HCT116 (cell line): ENCODE measurements at regions not wholly inside any gene's neighbourhood (a gene's known extent, or its start where the extent isn't known, plus 50 kb on each side); places are given as distances from the start of the nearest gene placed in this dataset.

ENCODE experiments used
- ATAC-seq: fragments of 200-7000 bp; cut with Tn5 transposase; 2 replicates; pipeline ENCODE4 v1.9.1; 2020; ENCODE audit warnings: mild to moderate bottlenecking, moderate library complexity
- BruUV-seq: library from RNA; stranded (reverse); fragments of 400-500 nt; replicated peaks from 2 replicates; lab custom pipeline; 2021; lab: Mats Ljungman, UMichigan
- CTCF ChIA-PET: fragments of 300-600 bp; sonication (Branson Sonifier 250); formaldehyde crosslinking; loops from one replicate; lab custom pipeline; 2021; ENCODE audit warnings: antibody characterized with exemption; lab: Charles Lee
- POLR2A ChIA-PET: fragments of 300-600, 350-600 bp; sonication (Branson Sonifier 250); formaldehyde crosslinking; loops from one replicate; lab custom pipeline; 2021; ENCODE audit warnings: antibody characterized with exemption; lab: Charles Lee
- RAD21 ChIA-PET, 2 experiments: fragments of 300-600 bp; sonication (Branson Sonifier 250); formaldehyde crosslinking; loops; one replicate each; lab custom pipeline; 2023; ENCODE audit warnings: low total read pairs in 2 of 2; ENCODE audit not compliant: uncharacterized antibody in 2 of 2, unreplicated experiment in 2 of 2, low non-redundant PET in 1 of 2; lab: Charles Lee
- DNase-seq: peaks from one replicate; pipeline ENCODE4 v3.0.0-alpha.2; 2010; ENCODE audit warnings: low read depth, low spot score
- H2AFZ ChIP-seq: fragments of 200-600 bp; shearing (Covaris generic), sonication (generic); 2 replicates; pipeline ENCODE4 v1.6.1; 2017; ENCODE audit warnings: low read depth, mixed run types, mixed read lengths, antibody characterized with exemption, low read length; ENCODE audit not compliant: poor library complexity, severe bottlenecking
- H3K27ac ChIP-seq: 2 replicates; pipeline ENCODE4 v1.5.1; 2012; ENCODE audit warnings: low read depth, low read length
- H3K27me3 ChIP-seq: fragments of 200-600 bp; sonication (generic); 2 replicates; pipeline ENCODE4 v1.6.1; 2016; ENCODE audit warnings: mixed run types, low read length, mixed read lengths; ENCODE audit not compliant: insufficient read depth
- H3K36me3 ChIP-seq, 2 experiments: fragments of 200-500 bp in 1 of 2; fragments of 200-600 bp in 1 of 2; sonication (Bioruptor generic) in 1 of 2; sonication (generic) in 1 of 2; 2 replicates each; pipeline versions ENCODE4 v1.5.1 to v1.6.1; 2014 to 2016; ENCODE audit warnings: low read length in 2 of 2, inconsistent platforms in 1 of 2, mixed read lengths in 1 of 2, mixed run types in 1 of 2; ENCODE audit not compliant: insufficient read depth in 2 of 2, control insufficient read depth in 1 of 2
- H3K4me1 ChIP-seq, 2 experiments: fragments of 200-600 bp in 1 of 2; sonication (generic) in 1 of 2; 2 replicates each; pipeline versions ENCODE4 v1.5.1 to v1.6.1; 2012 to 2017; ENCODE audit warnings: low read length in 2 of 2, inconsistent platforms in 1 of 2, mild to moderate bottlenecking in 1 of 2, mixed read lengths in 1 of 2, mixed run types in 1 of 2, moderate library complexity in 1 of 2; ENCODE audit not compliant: insufficient read depth in 2 of 2, control insufficient read depth in 1 of 2
- H3K4me2 ChIP-seq: fragments of 200-600 bp; sonication (generic); 2 replicates; pipeline ENCODE4 v1.6.1; 2017; ENCODE audit warnings: mixed run types, low read length, mixed read lengths
- H3K4me3 ChIP-seq, 2 experiments: fragments of 200-600 bp in 1 of 2; sonication (generic) in 1 of 2; replicated peaks in 1 of 2; 2 replicates each; pipeline ENCODE4 v1.5.1; 2011 to 2016; ENCODE audit warnings: low read length in 2 of 2, control low read depth in 1 of 2, low read depth in 1 of 2, mild to moderate bottlenecking in 1 of 2, mixed read lengths in 1 of 2, mixed run types in 1 of 2
- H3K79me2 ChIP-seq: fragments of 200-600 bp; sonication (generic); 2 replicates; pipeline ENCODE4 v1.6.1; 2017; ENCODE audit warnings: mild to moderate bottlenecking, mixed run types, low read length, moderate library complexity, mixed read lengths; ENCODE audit not compliant: insufficient read depth
- H3K9ac ChIP-seq: fragments of 200-600 bp; sonication (generic); 2 replicates; pipeline ENCODE4 v1.6.1; 2016; ENCODE audit warnings: low read length, mixed read lengths
- H3K9me2 ChIP-seq: fragments of 200-600 bp; sonication (generic), shearing (Covaris generic); 2 replicates; pipeline ENCODE4 v1.6.1; 2017; ENCODE audit warnings: mixed run types, mild to moderate bottlenecking, moderate library complexity; ENCODE audit not compliant: insufficient read depth
- H3K9me3 ChIP-seq, 2 experiments: fragments of 200-500 bp in 1 of 2; fragments of 200-600 bp in 1 of 2; sonication (Bioruptor generic) in 1 of 2; sonication (generic) in 1 of 2; 2 replicates each; pipeline ENCODE4 v1.6.1; 2014 to 2017; ENCODE audit warnings: low read length in 2 of 2, mixed read lengths in 2 of 2, inconsistent platforms in 1 of 2, low read depth in 1 of 2, mild to moderate bottlenecking in 1 of 2, mixed run types in 1 of 2, moderate library complexity in 1 of 2; ENCODE audit not compliant: control insufficient read depth in 1 of 2, insufficient read depth in 1 of 2
- H4K20me1 ChIP-seq: fragments of 200-600 bp; sonication (generic), shearing (Covaris generic); 2 replicates; pipeline ENCODE4 v1.6.1; 2017; ENCODE audit warnings: mixed run types, mild to moderate bottlenecking, moderate library complexity; ENCODE audit not compliant: insufficient read depth
- ATF3 ChIP-seq: IDR thresholded peaks from 2 replicates; pipeline ENCODE4 v1.6.1; 2012
- CEBPB ChIP-seq: IDR thresholded peaks from 2 replicates; pipeline ENCODE4 v1.6.1; 2012; ENCODE audit warnings: low read depth
- CTCF ChIP-seq, 3 experiments: fragments of 200-600 bp in 1 of 3; sonication (generic) in 1 of 3; IDR thresholded peaks in 2 of 3; conservative IDR thresholded peaks in 1 of 3; 2 replicates each; pipeline ENCODE4 v1.5.1; 2012 to 2017; ENCODE audit warnings: low read depth in 2 of 3, low read length in 2 of 3, antibody characterized with exemption in 1 of 3, borderline replicate concordance in 1 of 3, control low read depth in 1 of 3, mild to moderate bottlenecking in 1 of 3, mixed read lengths in 1 of 3, mixed run types in 1 of 3, moderate library complexity in 1 of 3; ENCODE audit not compliant: insufficient read depth in 1 of 3
- EGR1 ChIP-seq: IDR thresholded peaks from 2 replicates; pipeline ENCODE4 v1.6.1; 2012; ENCODE audit warnings: low read depth
- ELF1 ChIP-seq: IDR thresholded peaks from 2 replicates; pipeline ENCODE4 v1.6.1; 2012; ENCODE audit warnings: low read depth, borderline replicate concordance
- EZH2 ChIP-seq: fragments of 200-600 bp; sonication (generic); IDR thresholded peaks from 2 replicates; pipeline ENCODE4 v1.6.1; 2017; ENCODE audit warnings: antibody characterized with exemption, mixed run types
- EZH2phosphoT487 ChIP-seq: fragments of 200-600 bp; IDR thresholded peaks from 2 replicates; pipeline ENCODE4 v1.6.1; 2018; ENCODE audit warnings: antibody characterized with exemption, borderline replicate concordance
- FOSL1 ChIP-seq: IDR thresholded peaks from 2 replicates; pipeline ENCODE4 v1.6.1; 2012; ENCODE audit warnings: low read depth
- JUND ChIP-seq: IDR thresholded peaks from 2 replicates; pipeline ENCODE4 v1.6.1; 2012
- MAX ChIP-seq: IDR thresholded peaks from 2 replicates; pipeline ENCODE4 v1.6.1; 2012
- POLR2A ChIP-seq: IDR thresholded peaks from 2 replicates; pipeline ENCODE4 v1.7.0; 2011; ENCODE audit warnings: borderline replicate concordance; ENCODE audit not compliant: insufficient read depth, insufficient read length; ENCODE audit errors: extremely low read depth
- POLR2AphosphoS5 ChIP-seq: IDR thresholded peaks from 2 replicates; pipeline ENCODE4 v1.6.1; 2011; ENCODE audit warnings: mild to moderate bottlenecking, low read depth, low read length, moderate library complexity
- REST ChIP-seq: IDR thresholded peaks from 2 replicates; pipeline ENCODE4 v1.6.1; 2012; ENCODE audit warnings: low read depth
- SIN3A ChIP-seq: IDR thresholded peaks from 2 replicates; pipeline ENCODE4 v1.6.1; 2012; ENCODE audit warnings: low read depth
- SRF ChIP-seq: IDR thresholded peaks from 2 replicates; pipeline ENCODE4 v1.6.1; 2012; ENCODE audit warnings: low read depth
- ZBTB33 ChIP-seq: IDR thresholded peaks from 2 replicates; pipeline ENCODE4 v1.6.1; 2011; ENCODE audit warnings: mild to moderate bottlenecking, low read length, moderate library complexity; ENCODE audit not compliant: insufficient replicate concordance; ENCODE audit errors: extremely low read depth
- ZFX ChIP-seq: fragments of 450-650 bp; IDR thresholded peaks from 2 replicates; pipeline ENCODE4 v1.6.1; 2017
- ZNF274 ChIP-seq: fragments of 200-500 bp; sonication (Bioruptor generic); IDR thresholded peaks from 2 replicates; pipeline ENCODE4 v1.6.1; 2014; ENCODE audit warnings: mild to moderate bottlenecking, low read depth, low read length, inconsistent platforms
- intact Hi-C: fragments of 100-400 bp; cut with micrococcal nuclease; formaldehyde crosslinking; loops from 2 replicates; pipeline ENCODE4 v1.10.0; 2022

GRCh38 chr6:120005292-120005976 is 655.9 kb upstream of the MAN1A1 start:
- no peaks in the 10 kb centered on the region for H3K4me1 ChIP-seq
- H4K20me1 ChIP-seq: no peaks in the 10 kb centered on the region
- RAD21 ChIA-PET: no interaction called here
- H3K9me3 ChIP-seq: no peaks in the 10 kb centered on the region
- no peaks in the 10 kb centered on the region for H3K79me2 ChIP-seq
- no peaks in the 10 kb centered on the region for H3K9me2 ChIP-seq
- CTCF ChIA-PET: no interaction called here
- H3K27me3 ChIP-seq: no peaks in the 10 kb centered on the region
- H3K27ac ChIP-seq: no peak overlapping the region
- H3K36me3 ChIP-seq: no peaks in the 10 kb centered on the region
- intact Hi-C loops: no loop called here
- DNase-seq (no peak), ATAC-seq (no peak)
- POLR2A ChIA-PET: no interaction called here
- no peak overlapping the region for H3K4me2 ChIP-seq
- H3K9ac ChIP-seq: no peak overlapping the region
- TF ChIP-seq MAX: no peak
- no peak for TF ChIP-seq POLR2A
- no peak for TF ChIP-seq JUND
- TF ChIP-seq FOSL1: no peak
- TF ChIP-seq POLR2AphosphoS5: no peak
- TF ChIP-seq ELF1: no peak
- no peak for TF ChIP-seq EZH2phosphoT487
- no peak for TF ChIP-seq EZH2
- no peak for TF ChIP-seq ZNF274
- TF ChIP-seq ATF3: no peak
- TF ChIP-seq ZFX: no peak
- no peak for TF ChIP-seq CTCF (IDR thresholded peaks at IDR 0.05 in 2 of 3, conservative IDR thresholded peaks at IDR 0.05 in 1 of 3; ENCODE audit: borderline replicate concordance in 1 of 3, insufficient read depth in 1 of 3, low read depth in 2 of 3, low read length in 2 of 3)
- TF ChIP-seq ZBTB33: no peak
- no peak for TF ChIP-seq SRF
- TF ChIP-seq REST: no peak
- TF ChIP-seq EGR1: no peak
- TF ChIP-seq CEBPB: no peak
- no peak for TF ChIP-seq SIN3A
- no TSS peak for BruUV-seq
- H2AFZ ChIP-seq: no peak overlapping the region
- no peak overlapping the region for H3K4me3 ChIP-seq
